Neuronal stem cell (in vitro differentiated cells): ENCODE measurements at regions not wholly inside any gene's neighbourhood (a gene's known extent, or its start where the extent isn't known, plus 50 kb on each side); places are given as distances from the start of the nearest gene placed in this dataset.

Source experiments
- DNase-seq: peaks from one replicate; pipeline ENCODE4 v3.0.0-alpha.2; 2013; ENCODE audit warnings: low spot score
- H2AFZ ChIP-seq: one replicate; pipeline ENCODE4 v1.6.1; 2013; ENCODE audit warnings: mild to moderate bottlenecking, low read length, inconsistent platforms
- H2AK5ac ChIP-seq: 2 replicates; pipeline ENCODE4 v1.6.1; 2013; ENCODE audit warnings: low read depth, mild to moderate bottlenecking, inconsistent platforms, low read length, moderate library complexity, mixed read lengths
- H2BK120ac ChIP-seq: 2 replicates; pipeline ENCODE4 v1.6.1; 2013; ENCODE audit warnings: low read depth, mild to moderate bottlenecking, inconsistent platforms, low read length, moderate library complexity, mixed read lengths
- H2BK12ac ChIP-seq: one replicate; pipeline ENCODE4 v1.6.1; 2013; ENCODE audit warnings: low read length, inconsistent platforms
- H2BK15ac ChIP-seq: 2 replicates; pipeline ENCODE4 v1.6.1; 2013; ENCODE audit warnings: mild to moderate bottlenecking, low read length, inconsistent platforms, mixed read lengths
- H2BK5ac ChIP-seq: one replicate; pipeline ENCODE4 v1.6.1; 2013; ENCODE audit warnings: inconsistent platforms, mild to moderate bottlenecking, low read length, moderate library complexity
- H3K14ac ChIP-seq: one replicate; pipeline ENCODE4 v1.6.1; 2013; ENCODE audit warnings: low read length, inconsistent platforms
- H3K18ac ChIP-seq: 2 replicates; pipeline ENCODE4 v1.6.1; 2013; ENCODE audit warnings: low read length, inconsistent platforms
- H3K23ac ChIP-seq: 2 replicates; pipeline ENCODE4 v1.6.1; 2013; ENCODE audit warnings: low read depth, mild to moderate bottlenecking, mixed read lengths, low read length, inconsistent platforms; ENCODE audit not compliant: poor library complexity
- H3K27ac ChIP-seq: replicated peaks from 3 replicates; pipeline ENCODE4 v1.5.1; 2013; ENCODE audit warnings: low read length, inconsistent platforms
- H3K27me3 ChIP-seq, 3 experiments: 2 replicates each; pipeline ENCODE4 v1.6.1; 2013; ENCODE audit warnings: low read length in 3 of 3, mild to moderate bottlenecking in 2 of 3, inconsistent platforms in 1 of 3, low read depth in 1 of 3, mixed read lengths in 1 of 3, moderate library complexity in 1 of 3; ENCODE audit not compliant: control insufficient read depth in 3 of 3, insufficient read depth in 3 of 3
- H3K36me3 ChIP-seq, 2 donors: replicated peaks in 1 of 2; 2 replicates each; pipeline ENCODE4 v1.6.1; 2013; ENCODE audit warnings: low read length in 2 of 2; ENCODE audit not compliant: control insufficient read depth in 2 of 2, insufficient read depth in 2 of 2
- H3K4ac ChIP-seq: 2 replicates; pipeline ENCODE4 v1.6.1; 2013; ENCODE audit warnings: inconsistent platforms, mild to moderate bottlenecking, low read length, moderate library complexity
- H3K4me1 ChIP-seq, 2 donors: 1 replicate in 1 of 2; 2 replicates in 1 of 2; pipeline ENCODE4 v1.6.1; 2013; ENCODE audit warnings: low read length in 2 of 2, low read depth in 1 of 2; ENCODE audit not compliant: control insufficient read depth in 2 of 2, insufficient read depth in 1 of 2
- H3K4me2 ChIP-seq: one replicate; pipeline ENCODE4 v1.6.1; 2013; ENCODE audit warnings: mild to moderate bottlenecking, low read length, inconsistent platforms; ENCODE audit not compliant: insufficient read depth, poor library complexity, severe bottlenecking
- H3K4me3 ChIP-seq, 2 donors: 2 replicates each; pipeline ENCODE4 v1.5.1; 2013; ENCODE audit warnings: low read length in 2 of 2, mild to moderate bottlenecking in 2 of 2, inconsistent platforms in 1 of 2, moderate library complexity in 1 of 2
- H3K79me1 ChIP-seq: one replicate; pipeline ENCODE4 v1.6.1; 2013; ENCODE audit warnings: low read depth, mild to moderate bottlenecking, inconsistent platforms, low read length, moderate library complexity
- H3K9ac ChIP-seq: one replicate; pipeline ENCODE4 v1.6.1; 2013; ENCODE audit warnings: mild to moderate bottlenecking, low read depth, low read length, inconsistent platforms; ENCODE audit not compliant: poor library complexity
- H3K9me3 ChIP-seq, 2 donors: replicated peaks in 1 of 2; 2 replicates each; pipeline versions ENCODE3 to v1.6.1; 2013; ENCODE audit warnings: low read length in 2 of 2, mild to moderate bottlenecking in 2 of 2, inconsistent platforms in 1 of 2, low read depth in 1 of 2, mixed read lengths in 1 of 2, moderate library complexity in 1 of 2; ENCODE audit not compliant: control insufficient read depth in 2 of 2, insufficient read depth in 1 of 2
- H4K8ac ChIP-seq: one replicate; pipeline ENCODE4 v1.6.1; 2013; ENCODE audit warnings: low read depth, mild to moderate bottlenecking, inconsistent platforms, low read length, moderate library complexity
- H4K91ac ChIP-seq: one replicate; pipeline ENCODE4 v1.6.1; 2013; ENCODE audit warnings: low read length, low read depth, mild to moderate bottlenecking, inconsistent platforms; ENCODE audit not compliant: poor library complexity
- WGBS, 2 donors: extraction: QIAGEN DNeasy Blood & Tissue Kit; methylation state at CpG; one replicate each; pipeline ENCODE4 v1.1.7; 2013; ENCODE audit warnings: missing lambda C conversion rate in 2 of 2, mixed read lengths in 1 of 2; ENCODE audit not compliant: insufficient read length in 2 of 2, insufficient replicate concordance in 1 of 2; ENCODE audit errors: extremely low coverage in 2 of 2; 5-methylcytosine and 5-hydroxymethylcytosine counted together

DNA sequence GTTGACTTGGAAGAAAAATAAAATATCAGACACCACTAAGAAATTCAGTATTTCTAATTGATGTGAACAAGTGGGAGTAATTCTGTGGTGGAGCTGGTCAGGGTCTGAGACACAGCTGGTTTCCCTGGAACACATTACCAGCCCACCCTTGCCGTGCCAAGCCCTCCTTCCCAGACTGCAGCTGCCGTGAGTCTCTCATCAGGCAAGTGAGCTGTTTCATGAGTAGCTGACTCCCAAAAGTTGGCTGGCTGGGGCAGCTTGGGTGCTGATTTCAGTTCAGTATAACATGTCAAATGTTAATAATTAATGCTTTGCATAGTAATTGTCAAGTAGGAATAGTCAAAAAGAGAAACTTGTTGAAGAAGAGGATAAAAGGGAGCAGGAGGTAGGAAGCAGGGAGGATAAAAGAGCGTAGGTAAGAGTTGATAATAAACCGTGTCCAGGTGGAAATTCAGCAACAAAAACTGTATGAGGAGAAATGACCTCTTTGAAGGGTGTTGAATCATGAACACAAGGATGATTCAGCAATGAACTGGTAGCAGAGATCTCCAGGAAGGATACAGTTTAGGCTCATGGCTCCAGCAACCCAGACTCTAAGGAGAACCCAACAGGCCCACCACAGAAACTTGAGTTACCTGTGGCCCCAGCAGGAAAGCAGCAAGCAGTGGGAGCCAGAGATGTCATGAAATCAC is 110.9 kb upstream of the SSTR4 start:
- H3K9me3 ChIP-seq: no peaks in the 10 kb centered on the region

DNA sequence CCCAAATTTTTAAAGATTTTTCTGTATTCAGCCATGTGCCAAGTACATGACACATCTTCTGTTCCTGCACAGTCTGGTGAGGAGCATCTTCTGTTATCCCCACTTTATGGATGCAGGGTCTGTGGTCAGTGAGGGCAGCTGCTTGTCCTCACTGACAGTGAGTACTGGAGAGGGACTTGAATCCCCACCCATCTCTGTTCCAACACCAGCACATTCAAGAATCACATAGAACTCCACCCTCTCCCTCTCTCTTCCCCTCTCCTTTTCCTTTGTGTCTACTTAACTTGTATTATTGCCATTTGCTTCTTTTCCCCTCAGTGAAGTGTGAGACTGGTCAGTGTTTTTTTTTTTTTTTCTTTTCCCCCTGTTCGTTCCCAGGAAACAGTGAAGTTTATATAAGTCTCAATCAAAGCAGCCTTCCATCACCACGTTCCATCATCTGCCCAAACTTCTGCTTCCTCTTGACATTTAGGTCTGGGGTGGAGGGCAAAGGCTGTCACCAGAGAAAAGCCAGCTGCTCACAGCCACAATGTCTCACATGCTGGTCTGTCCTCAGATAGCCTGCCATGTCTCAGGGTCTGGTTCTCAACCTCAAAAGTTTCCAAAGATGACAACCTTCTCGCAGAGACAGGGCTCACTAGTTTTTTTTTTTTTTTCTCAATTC is 110.0 kb upstream of the SSTR4 start:
- H3K36me3 ChIP-seq: no peaks in the 10 kb centered on the region
- WGBS, 2 donors: no CpG with 5 or more reads among the region's 3 CpGs

More for the DNA sequence above, 110.9 kb upstream of the SSTR4 start:
- no peak overlapping the region for H3K23ac ChIP-seq
- no peak overlapping the region for H2BK12ac ChIP-seq
- no peak overlapping the region for H4K91ac ChIP-seq
- no peak overlapping the region for H2AFZ ChIP-seq
- no peak overlapping the region for H3K9ac ChIP-seq
- no CpG with 5 or more reads among the region's 4 CpGs for WGBS, 2 donors
- H2BK5ac ChIP-seq: no peak overlapping the region
- no peak overlapping the region for H4K8ac ChIP-seq
- H3K79me1 ChIP-seq: no peaks in the 10 kb centered on the region
- H3K36me3 ChIP-seq: no peaks in the 10 kb centered on the region
- H3K27me3 ChIP-seq: no peaks in the 10 kb centered on the region
- H3K14ac ChIP-seq: no peak overlapping the region
- no peak overlapping the region for H3K18ac ChIP-seq
- no peak overlapping the region for H2BK15ac ChIP-seq
- DNase-seq: no peak
- no peaks in the 10 kb centered on the region for H3K4me1 ChIP-seq
- H2BK120ac ChIP-seq: no peak overlapping the region
- no peak overlapping the region for H2AK5ac ChIP-seq
- no peak overlapping the region for H3K27ac ChIP-seq
- H3K4ac ChIP-seq: no peak overlapping the region
- no peak overlapping the region for H3K4me3 ChIP-seq
- no peak overlapping the region for H3K4me2 ChIP-seq

DNA sequence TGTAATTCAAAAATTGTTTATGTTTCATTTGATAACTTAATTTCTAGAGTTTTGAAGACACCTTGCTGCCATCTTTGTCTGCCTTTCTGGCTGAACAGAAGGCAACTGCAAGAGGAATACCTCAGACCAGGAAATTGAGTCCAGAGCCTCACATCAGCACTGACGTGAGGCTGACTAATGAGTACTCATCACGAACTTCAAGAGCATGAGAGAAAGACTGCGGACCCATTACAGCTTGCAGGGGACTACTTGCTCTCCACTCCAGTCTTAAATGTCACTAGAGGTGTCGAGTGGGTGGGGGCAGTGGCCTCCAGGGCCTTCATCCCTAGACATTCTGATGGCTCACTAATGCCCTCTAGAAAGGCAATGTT is 109.5 kb upstream of the SSTR4 start:
- H3K9ac ChIP-seq: no peak overlapping the region
- H3K27ac ChIP-seq: no peak overlapping the region
- no peak overlapping the region for H3K18ac ChIP-seq
- no peaks in the 10 kb centered on the region for H3K9me3 ChIP-seq
- H3K4me1 ChIP-seq: no peaks in the 10 kb centered on the region
- H2BK12ac ChIP-seq: no peak overlapping the region
- no peak overlapping the region for H4K91ac ChIP-seq
- H3K23ac ChIP-seq: no peak overlapping the region
- H2BK5ac ChIP-seq: no peak overlapping the region
- no peaks in the 10 kb centered on the region for H3K79me1 ChIP-seq
- no peaks in the 10 kb centered on the region for H3K27me3 ChIP-seq
- no peak overlapping the region for H3K14ac ChIP-seq
- no peak overlapping the region for H3K4me2 ChIP-seq
- H2AFZ ChIP-seq: no peak overlapping the region
- H3K36me3 ChIP-seq: no peaks in the 10 kb centered on the region
- WGBS, 2 donors: no CpG with 5 or more reads among the region's 4 CpGs
- DNase-seq: no peak
- H2BK15ac ChIP-seq: no peak overlapping the region
- no peak overlapping the region for H2BK120ac ChIP-seq
- H3K4me3 ChIP-seq: no peak overlapping the region
- no peak overlapping the region for H4K8ac ChIP-seq
- H2AK5ac ChIP-seq: no peak overlapping the region
- no peak overlapping the region for H3K4ac ChIP-seq

More for the DNA sequence above, 110.0 kb upstream of the SSTR4 start:
- no peaks in the 10 kb centered on the region for H3K27me3 ChIP-seq
- H3K4me3 ChIP-seq: no peak overlapping the region
- no peak overlapping the region for H2BK15ac ChIP-seq
- H3K9me3 ChIP-seq: no peaks in the 10 kb centered on the region
- H3K14ac ChIP-seq: no peak overlapping the region
- no peak overlapping the region for H2AFZ ChIP-seq
- H4K8ac ChIP-seq: no peak overlapping the region
- H3K9ac ChIP-seq: no peak overlapping the region
- H3K4me1 ChIP-seq: no peaks in the 10 kb centered on the region
- H2BK12ac ChIP-seq: no peak overlapping the region
- H3K79me1 ChIP-seq: no peaks in the 10 kb centered on the region
- H3K4ac ChIP-seq: no peak overlapping the region
- H4K91ac ChIP-seq: no peak overlapping the region
- DNase-seq: no peak
- no peak overlapping the region for H3K23ac ChIP-seq
- no peak overlapping the region for H3K4me2 ChIP-seq
- no peak overlapping the region for H2BK5ac ChIP-seq
- no peak overlapping the region for H2BK120ac ChIP-seq
- no peak overlapping the region for H2AK5ac ChIP-seq
- H3K27ac ChIP-seq: no peak overlapping the region
- no peak overlapping the region for H3K18ac ChIP-seq

DNA sequence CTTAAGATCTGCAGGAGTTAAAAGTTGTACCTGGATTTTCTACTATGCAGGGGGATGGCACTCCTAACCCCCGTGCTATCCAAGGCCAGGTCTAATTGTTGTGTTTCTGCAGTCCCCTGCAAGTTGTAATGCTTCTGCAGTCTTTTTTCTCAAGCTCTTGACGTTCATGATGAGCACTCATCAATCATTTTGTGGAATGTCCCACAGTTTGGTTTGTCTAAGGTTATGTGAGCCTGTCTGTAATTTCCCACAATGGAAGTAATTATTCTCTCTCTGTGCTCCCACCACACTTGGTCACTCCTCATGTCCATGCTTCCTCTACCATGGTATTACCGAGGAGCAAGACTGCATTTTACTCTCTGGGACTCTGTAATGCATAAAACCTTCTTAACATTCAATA is 107.6 kb upstream of the SSTR4 start:
- Histone ChIP-seq H3K18ac (no peak overlapping the region), H2BK15ac (no peak overlapping the region), H3K36me3 (no peaks in the 10 kb centered on the region), H3K27me3 (no peaks in the 10 kb centered on the region), H4K8ac (no peak overlapping the region), H3K4me3 (no peak overlapping the region), H3K4me2 (no peak overlapping the region), H3K79me1 (no peaks in the 10 kb centered on the region), H3K4ac (no peak overlapping the region), H3K23ac (no peak overlapping the region), H2BK12ac (no peak overlapping the region), H3K9me3 (no peaks in the 10 kb centered on the region), H3K9ac (no peak overlapping the region), H2BK5ac (no peak overlapping the region), H4K91ac (no peak overlapping the region), H2BK120ac (no peak overlapping the region), H2AK5ac (no peak overlapping the region), H3K4me1 (no peaks in the 10 kb centered on the region), H2AFZ (no peak overlapping the region), H3K14ac (no peak overlapping the region), H3K27ac (no peak overlapping the region)
- DNase-seq: no peak
- WGBS, 2 donors: no CpG with 5 or more reads among the region's 3 CpGs
